Skin of body (tissue), 1 donor: ENCODE measurements at regions not wholly inside any gene's neighbourhood (a gene's known extent, or its start where the extent isn't known, plus 50 kb on each side); places are given as distances from the start of the nearest gene placed in this dataset.
"Not testable (repeated sequence)": the region's sequence is repeated elsewhere in the genome, so short reads cannot be mapped to it uniquely, and the experiment has no call there.

Experiments
- DNase-seq: peaks from one replicate; lab custom pipeline; 2025; lab: John Stamatoyannopoulos, UW

GRCh38 chr5:74404574-74405508, 235.7 kb downstream of the ENC1 start:
- no peak for DNase-seq

- no peak for DNase-seq
These were observed 236.8 kb downstream of the ENC1 start for GRCh38 chr5:74403771-74404170.

DNA sequence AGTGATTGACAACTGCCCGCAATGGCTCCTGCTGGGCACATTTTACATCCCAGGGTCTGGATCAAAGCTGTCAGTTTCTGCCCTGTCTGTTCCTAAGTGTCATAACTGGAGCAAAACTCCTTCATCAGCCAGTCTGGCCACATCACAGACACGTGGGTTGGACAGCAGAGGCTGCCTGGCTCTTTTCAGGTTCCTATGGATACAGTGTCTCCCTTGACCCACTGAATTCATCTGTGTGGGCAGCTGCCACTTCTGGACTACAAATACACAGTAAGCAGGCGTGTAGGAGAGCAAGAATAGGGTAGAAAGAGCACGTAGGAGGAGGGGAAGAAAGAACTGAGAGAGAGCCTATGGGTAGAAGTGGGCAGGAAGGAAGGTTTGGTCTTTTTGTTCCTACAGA, 238.0 kb downstream of the ENC1 start:
- no peak for DNase-seq

DNA sequence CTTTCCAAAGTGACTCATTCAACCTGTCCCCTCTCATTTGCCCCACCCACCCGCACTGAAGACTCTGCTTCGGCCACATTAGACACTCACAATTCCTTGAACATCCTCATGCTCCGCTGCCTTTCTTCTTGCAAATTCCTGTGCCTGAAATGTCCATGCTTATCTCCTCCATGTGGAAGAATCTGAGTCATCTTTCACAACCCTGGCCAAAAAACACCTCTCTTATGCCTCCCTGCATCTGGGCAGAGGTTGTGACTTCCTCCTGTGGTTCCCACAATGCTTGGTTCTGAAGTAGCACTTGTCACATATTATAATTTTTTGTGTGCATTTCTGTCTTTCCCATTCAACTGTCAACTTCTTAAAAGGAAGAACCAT, 238.6 kb downstream of the ENC1 start:
- no peak for DNase-seq

DNA sequence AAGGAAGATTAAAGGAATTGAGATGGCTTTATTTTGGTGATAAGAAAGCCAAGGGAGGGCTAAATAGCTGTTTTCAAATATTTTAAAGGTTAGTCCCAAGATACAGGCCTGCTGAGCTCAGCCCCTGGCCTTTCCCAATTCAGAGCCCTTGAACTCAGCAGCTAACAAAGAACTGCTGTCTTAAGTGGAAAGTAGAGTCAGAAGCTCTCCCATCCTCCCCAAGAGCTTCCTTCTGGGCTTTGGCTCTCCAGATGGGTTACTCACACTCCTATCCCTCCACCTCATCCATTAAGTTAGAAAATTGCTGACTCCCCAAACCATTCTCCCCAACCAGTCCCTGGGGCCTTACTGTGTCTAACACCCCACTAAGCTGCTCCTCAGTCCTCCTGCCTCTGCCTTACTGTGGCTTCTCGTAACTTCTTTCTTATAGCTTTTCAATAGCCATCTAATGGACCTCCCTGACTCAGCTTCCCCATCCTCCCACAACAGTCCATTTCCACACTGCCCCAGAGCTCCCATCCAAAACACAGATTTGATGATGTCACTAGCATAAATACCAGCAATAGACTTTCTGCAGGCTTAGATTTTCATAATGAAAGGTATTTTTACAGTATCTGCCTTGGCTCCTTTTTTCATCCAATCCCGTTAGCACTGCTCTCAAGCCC, 239.1 kb downstream of the ENC1 start:
- no peak for DNase-seq

DNA sequence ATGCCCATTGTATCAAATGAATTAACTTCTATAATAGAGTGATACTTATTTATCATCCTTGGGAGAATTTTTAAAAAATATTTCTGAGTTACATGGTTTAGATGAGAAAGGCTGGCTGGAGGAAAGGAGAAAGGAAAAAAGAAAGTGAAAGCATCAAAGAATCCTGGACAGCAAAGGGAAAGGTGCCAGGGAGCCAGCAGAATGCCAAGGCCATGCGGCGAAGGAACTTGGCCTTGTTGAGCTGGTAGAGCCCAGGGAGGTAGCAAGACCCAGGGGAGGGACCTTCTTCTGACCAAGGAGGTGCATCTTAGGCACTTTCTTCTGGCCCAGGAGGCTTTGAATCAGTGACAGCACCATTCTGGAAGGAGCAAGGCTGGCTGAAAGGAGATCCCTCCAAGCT, 240.5 kb downstream of the ENC1 start:
- no peak for DNase-seq

DNA sequence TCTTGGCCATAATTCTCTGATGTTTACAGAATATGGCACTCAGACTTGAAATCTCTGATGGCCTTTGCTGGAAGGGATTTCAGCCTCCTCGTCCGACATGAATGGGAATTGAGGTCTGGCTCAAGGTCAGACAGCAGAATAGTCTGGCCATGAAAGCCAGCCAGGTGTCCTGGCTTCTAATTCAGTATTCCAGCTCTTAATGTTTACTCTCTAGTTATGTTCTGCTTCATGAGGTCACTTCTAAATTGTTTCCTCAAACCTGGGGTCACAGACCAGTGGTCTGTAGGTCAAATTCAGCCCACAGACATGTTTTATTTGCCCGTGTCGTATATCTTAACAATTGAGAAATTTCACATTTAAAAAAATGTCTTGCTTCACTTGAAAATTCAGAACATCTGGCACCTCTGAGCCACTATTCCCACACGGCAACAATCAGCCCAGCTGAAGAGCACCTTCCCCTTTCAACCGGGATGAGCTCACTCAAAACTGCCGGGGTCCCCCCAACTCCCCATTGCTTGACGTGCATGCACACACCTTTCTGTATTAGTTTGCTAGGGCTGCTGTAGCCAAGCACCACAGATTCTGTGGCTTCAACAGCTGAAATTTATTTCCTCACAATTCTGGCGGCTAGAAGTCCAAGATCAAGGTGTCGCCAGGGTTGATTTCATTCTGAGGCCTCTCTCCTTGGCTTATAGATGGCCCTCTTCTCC, 243.5 kb downstream of the ENC1 start:
- DNase-seq, result no peak

GRCh38 chr5:74394916-74395880, 245.3 kb downstream of the ENC1 start:
- no peak for DNase-seq

DNA sequence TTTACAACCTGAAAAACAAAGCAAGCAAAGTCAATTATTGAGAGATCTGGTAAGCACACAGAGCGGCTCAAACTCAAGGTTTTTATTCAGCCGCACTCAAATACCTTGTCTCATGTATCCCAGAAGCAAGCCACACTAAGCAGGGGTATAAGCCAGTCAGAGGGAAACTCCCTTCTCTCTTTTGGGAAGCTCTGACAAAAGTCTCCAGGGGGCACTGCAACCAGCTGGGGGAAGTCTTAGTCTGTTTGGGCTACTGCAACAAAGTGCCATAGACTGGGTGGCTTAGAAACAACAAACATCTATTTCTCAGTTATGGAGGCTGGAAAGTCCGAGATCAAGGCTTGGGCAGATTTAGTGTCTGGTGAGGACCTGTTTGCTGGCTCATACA, 246.0 kb downstream of the ENC1 start:
- DNase-seq, result no peak

- no peak for DNase-seq
These were observed 246.6 kb downstream of the ENC1 start for GRCh38 chr5:74393943-74394342.

DNA sequence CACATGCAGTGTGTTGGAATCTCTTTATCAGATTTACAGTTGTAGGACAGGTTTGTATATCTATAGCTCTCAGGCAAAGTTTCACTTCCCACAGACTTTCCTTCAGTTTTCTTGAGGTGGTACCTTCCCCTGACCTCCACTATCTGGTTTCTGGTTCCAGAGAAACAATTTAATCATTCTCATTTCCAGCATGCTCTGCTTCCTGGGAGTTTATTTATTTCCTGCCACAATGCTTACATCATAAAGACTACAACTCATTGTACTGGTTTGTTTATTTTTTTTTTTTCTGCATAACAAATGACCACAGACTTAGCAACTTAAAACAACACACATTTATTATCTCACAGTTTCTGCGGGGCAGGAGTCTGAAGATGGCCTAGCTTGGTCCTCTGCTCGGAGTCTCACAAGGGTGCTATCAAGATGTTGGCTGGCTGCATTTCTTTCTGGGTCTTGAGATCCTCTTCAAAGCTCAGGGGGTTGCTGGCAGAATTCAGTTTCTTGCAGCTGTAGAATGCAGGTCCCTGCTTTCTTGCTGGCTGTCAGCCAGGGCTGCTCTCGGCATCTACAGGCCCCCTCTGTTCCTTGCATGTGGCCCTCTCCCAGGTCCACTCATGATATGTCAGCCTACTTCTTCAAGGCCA, 247.7 kb downstream of the ENC1 start:
- DNase-seq, result no peak

DNA sequence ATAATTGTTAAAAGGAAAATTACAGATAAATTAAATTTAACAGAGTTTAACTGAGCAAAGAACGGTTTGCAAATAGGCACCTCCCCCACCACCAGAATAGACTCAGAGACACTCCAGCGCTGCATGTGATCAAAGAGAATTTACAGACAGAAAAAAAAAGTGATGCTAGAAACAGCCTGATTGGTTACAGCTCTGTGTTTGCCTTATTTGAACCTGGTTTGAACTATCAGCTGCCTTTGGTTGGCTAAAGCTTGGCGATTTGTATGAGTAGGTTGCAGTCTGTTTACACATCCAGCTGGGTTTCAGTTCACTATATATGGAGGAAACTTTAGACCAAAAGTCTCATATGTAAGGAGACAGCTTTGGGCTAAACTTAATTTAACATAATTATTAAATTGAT, 249.1 kb downstream of the ENC1 start:
- DNase-seq, result no peak

GRCh38 chr5:74390822-74391221, 249.7 kb downstream of the ENC1 start:
- no peak for DNase-seq

GRCh38 chr5:74390306-74390637, 250.3 kb downstream of the ENC1 start:
- no peak for DNase-seq

GRCh38 chr5:74389531-74390305, 250.8 kb downstream of the ENC1 start:
- no peak for DNase-seq

DNA sequence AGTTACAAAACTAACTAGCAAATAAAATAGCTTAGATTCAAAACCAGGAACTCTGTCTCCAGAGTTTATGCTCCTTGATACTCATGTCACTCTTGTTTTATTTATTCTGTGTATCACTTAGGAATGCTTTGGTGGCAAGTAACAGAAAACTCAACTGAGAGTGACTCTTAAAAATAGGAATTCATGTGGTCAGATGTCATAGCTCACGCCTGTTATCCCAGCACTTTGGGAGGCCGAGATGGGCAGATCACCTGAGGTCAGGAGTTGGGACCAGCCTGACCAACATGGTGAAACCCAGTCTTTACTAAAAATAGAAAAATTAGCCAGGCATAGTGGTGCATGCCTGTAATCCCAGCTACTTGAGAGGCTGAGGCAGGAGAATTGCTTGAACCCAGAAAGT, 252.1 kb downstream of the ENC1 start:
- not testable (repeated sequence) for DNase-seq

DNA sequence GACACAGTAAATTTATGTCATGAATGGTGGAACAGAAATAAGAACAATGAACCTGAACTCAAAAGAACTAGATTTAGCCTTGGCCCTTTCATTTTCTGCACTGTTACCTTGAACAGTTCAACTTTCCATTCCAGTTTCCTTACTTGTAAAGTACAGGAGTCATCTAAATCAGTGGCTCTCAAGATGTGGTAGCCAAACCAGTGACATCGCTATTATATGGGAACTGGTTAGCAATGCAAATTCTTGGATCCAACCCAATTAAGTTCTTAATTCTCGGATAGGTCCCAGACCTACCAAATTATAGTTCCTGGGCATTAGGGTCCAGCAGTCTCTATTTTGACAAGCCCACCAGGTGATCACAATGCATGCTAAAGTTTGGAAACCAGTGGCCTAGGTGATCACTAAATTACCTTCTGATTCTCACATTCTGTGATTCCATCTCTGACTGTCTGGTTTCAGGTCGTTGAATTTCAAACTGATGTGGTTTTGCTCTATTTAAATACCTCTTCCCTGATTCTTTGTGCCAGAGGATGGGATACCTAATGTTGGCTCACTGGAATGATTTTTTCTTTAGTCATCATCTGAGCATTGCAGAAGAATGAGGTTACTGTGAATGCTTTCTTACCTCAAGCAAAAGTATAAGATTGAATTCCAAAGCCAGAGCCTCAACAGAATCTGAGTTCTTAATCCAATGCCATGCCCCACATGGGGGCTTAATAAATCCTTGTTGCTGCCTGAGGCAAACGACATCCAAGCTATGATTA, 253.8 kb downstream of the ENC1 start:
- no peak for DNase-seq

DNA sequence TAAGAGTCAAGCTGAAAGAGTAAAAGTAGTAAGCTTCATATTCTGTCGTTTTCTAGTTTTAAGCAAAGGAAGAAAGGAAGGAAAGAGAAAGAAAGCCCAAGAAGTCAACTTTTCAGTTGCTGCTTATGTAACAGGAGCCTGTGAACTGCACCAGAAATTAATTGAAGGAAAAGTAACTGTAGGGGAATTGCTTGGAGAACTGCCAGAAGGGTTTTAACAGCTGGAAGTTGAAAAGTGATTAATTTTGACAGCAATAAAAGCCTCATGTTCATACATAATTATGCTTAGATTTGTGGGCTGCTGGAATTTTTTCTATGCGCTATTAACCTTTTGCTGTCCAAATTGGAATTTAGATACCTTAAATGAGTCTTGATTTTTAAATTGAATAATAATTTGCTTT, 255.7 kb downstream of the ENC1 start:
- DNase-seq, result peak; percentile 45

DNA sequence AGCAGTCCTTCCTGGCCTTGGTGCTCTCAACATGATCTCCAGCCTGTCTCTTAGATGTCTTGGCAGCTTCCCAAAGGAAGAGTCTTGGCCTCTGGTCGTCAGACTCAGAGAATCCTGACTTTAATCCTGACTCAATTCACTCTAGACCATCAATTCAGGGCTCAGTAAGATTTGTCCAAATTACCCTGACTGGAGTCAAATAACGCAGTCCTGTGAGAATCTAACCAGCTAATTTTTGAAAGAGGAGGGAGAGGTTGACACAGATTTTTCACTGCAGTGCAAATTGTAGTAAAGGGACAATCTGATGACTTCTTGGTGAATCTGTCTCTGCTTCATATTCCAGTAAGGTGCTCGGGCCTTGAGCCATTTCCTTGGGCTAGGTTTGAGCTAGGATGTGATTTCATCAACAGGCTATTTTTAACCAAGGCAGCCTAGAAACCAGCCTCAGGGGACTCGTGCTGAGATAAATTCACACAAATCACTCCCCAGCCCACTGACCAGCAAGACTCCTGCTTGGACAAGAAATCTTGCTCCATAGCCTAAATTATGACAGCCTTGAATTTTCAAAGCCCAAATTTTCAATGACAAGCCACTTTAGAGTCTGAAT, 257.4 kb downstream of the ENC1 start:
- DNase-seq, result peak; percentile 73
